ENCODE measurements at regions not wholly inside any gene's neighbourhood (a gene's known extent, or its start where the extent isn't known, plus 50 kb on each side); places are given as distances from the start of the nearest gene placed in this dataset.

DNA sequence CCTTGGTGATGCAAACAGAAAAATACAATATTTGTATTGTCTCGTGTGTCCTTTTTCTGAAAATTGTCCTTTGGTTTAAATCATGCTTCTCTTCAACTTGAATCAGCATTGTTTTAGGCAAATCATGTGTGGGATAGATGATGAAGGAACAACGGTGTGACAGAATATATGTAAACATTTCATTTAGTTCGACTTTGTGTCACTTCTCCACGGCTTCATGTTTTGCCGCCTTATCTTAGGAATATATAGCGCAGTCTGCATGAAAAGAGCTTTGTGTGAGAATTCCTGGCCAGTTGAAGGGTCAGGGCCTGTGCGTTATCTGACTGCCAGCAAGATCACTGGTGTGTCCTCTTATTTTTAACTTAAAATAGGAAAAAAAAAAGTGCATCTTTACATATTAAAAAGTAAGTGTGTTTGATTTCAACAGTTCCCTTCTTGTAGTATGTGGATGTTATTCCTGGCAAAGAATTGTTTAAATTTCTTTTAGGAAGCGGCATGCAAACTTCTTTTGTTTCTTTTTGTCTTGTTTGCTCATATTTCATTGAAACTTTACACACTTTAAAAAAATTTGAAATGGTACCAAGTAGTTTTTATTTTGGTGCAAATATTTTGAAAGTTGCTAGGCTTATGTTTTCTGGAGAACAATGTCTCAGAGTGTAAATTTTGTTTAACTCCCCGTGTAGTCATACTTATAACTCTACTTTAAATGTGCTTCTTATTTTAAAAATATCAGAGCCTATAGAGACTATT is 465.2 kb downstream of the USP25 start:
- H3K4me3 ChIP-seq (replicated peaks in 1 of 2; ENCODE audit: low read depth in 2 of 2, low read length in 2 of 2) = peak overlapping the region; percentile 29 to 36
- TF ChIP-seq, protein P1, sequence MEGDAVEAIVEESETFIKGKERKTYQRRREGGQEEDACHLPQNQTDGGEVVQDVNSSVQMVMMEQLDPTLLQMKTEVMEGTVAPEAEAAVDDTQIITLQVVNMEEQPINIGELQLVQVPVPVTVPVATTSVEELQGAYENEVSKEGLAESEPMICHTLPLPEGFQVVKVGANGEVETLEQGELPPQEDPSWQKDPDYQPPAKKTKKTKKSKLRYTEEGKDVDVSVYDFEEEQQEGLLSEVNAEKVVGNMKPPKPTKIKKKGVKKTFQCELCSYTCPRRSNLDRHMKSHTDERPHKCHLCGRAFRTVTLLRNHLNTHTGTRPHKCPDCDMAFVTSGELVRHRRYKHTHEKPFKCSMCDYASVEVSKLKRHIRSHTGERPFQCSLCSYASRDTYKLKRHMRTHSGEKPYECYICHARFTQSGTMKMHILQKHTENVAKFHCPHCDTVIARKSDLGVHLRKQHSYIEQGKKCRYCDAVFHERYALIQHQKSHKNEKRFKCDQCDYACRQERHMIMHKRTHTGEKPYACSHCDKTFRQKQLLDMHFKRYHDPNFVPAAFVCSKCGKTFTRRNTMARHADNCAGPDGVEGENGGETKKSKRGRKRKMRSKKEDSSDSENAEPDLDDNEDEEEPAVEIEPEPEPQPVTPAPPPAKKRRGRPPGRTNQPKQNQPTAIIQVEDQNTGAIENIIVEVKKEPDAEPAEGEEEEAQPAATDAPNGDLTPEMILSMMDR (IDR thresholded peaks at IDR 0.05; ENCODE audit: low read depth, low read length) = no peak
- peak; percentile 46 to 64 for DNase-seq (ENCODE audit: low read depth in 2 of 2)

DNA sequence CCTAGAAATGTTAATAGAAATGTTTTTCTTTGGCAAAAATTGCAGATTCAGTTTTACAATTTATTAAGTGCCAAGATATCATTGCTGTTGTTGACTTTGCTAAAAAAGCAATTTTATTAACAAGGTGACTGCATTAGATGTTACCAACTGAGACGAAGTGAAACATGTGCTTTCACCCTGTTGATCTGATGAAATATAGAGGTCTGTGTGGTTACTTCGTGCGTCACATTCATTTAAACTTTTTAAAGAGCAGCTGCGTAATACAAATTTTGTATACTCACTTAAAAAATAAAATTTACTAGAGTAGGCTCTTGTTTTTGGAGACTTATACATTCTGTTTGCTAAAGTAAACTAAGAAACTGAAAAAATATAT is 465.7 kb downstream of the USP25 start:
- DNase-seq (ENCODE audit: low read depth in 2 of 2) = peak; percentile 66 to 83
- H3K4me3 ChIP-seq (replicated peaks in 1 of 2; ENCODE audit: low read depth in 2 of 2, low read length in 2 of 2) = peak overlapping the region; percentile 29 to 36
- TF ChIP-seq, protein P1 (IDR thresholded peaks at IDR 0.05; ENCODE audit: low read depth, low read length) = no peak

DNA sequence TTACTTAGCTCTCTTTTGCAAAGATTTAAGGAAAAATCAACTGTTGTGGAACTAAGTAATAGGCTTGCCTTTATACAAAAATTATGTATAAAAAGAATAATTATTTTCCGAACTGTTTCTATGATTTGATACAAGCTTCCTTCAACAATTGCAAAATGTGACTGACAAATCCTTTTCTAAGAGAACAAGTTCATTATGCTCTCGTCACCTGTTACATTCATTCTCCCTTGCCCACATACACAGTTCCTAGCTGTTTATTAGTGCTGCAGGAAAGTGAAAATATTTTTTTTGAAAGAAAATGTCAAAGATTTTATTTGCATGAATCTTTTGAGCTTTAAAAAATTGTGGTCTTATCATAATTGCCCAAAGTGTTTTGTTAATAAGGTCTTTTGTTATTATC is 466.2 kb downstream of the USP25 start:
- peak; percentile 20 to 50 for DNase-seq (ENCODE audit: low read depth in 2 of 2)
- H3K4me3 ChIP-seq (replicated peaks in 1 of 2; ENCODE audit: low read depth in 2 of 2, low read length in 2 of 2) = peak overlapping the region; percentile 6 to 36
- TF ChIP-seq, protein P1 (IDR thresholded peaks at IDR 0.05; ENCODE audit: low read depth, low read length) = no peak

DNA sequence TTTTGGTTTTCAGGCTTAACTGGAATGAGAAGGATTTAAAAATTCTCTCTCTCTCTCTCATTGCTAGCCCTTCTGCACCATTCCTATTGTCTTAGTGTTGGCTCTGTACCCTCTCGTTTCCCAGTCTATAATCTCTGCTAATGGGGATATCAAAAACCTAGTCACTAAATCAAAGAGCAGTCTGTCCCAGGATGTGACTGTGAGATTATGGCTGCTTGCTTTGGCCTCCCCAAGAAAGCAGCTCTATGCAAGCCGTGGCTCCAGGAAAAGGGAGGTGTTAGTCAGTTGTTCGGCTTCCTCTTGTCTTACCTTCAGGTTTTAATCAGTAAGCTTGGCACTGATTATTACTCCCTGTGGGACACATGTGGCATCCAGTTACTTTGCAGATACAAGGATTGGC is 468.8 kb downstream of the USP25 start:
- TF ChIP-seq, protein P1 (IDR thresholded peaks at IDR 0.05; ENCODE audit: low read depth, low read length) = no peak
- DNase-seq (ENCODE audit: low read depth in 2 of 2) = peak in 1 of 2 donors; percentile 26
- H3K4me3 ChIP-seq (replicated peaks in 1 of 2; ENCODE audit: low read depth in 2 of 2, low read length in 2 of 2) = no peak overlapping the region

DNA sequence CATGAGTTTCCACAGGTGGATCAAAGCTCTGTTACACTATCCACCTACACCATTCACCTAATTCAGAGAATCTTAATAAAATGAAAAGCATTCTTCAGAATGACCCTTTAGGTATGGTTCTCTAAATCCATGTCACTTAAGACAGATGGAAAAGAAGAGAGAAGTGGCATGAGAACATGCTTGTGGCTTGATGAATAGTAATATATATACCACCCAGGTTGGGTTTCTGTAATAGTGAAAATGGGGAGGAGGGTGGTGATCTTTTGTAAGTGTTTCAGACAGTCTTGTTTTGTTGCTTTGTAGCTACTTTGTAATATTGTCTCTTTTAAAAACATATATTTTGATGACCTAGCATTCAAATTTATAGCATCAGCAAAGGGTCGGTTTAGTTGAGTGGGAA is 469.8 kb downstream of the USP25 start:
- DNase-seq (ENCODE audit: low read depth in 2 of 2) = no peak
- no peak overlapping the region for H3K4me3 ChIP-seq (replicated peaks in 1 of 2; ENCODE audit: low read depth in 2 of 2, low read length in 2 of 2)
- TF ChIP-seq, protein P1 (IDR thresholded peaks at IDR 0.05; ENCODE audit: low read depth, low read length) = no peak

DNA sequence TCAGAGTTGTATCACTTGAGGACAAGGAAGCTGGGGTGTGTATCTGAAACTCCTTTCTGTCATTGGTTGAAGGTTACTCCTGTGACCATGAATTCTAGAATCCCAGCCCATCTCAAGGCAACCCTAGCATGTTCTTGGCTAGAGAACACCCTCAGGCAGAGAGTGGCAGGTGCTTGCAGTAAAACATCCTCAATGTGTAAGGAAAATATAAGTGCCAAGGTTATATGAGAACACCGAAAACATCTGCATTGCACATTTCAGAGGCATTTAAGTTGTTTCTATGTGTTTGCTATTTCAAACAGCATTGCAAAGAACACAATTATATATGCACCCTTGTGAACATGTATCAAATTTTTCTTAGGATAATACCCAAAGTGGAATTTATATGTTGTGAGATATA is 471.9 kb downstream of the USP25 start:
- no peak overlapping the region for H3K4me3 ChIP-seq (replicated peaks in 1 of 2; ENCODE audit: low read depth in 2 of 2, low read length in 2 of 2)
- TF ChIP-seq, protein P1 (IDR thresholded peaks at IDR 0.05; ENCODE audit: low read depth, low read length) = no peak
- no peak for DNase-seq (ENCODE audit: low read depth in 2 of 2)

DNA sequence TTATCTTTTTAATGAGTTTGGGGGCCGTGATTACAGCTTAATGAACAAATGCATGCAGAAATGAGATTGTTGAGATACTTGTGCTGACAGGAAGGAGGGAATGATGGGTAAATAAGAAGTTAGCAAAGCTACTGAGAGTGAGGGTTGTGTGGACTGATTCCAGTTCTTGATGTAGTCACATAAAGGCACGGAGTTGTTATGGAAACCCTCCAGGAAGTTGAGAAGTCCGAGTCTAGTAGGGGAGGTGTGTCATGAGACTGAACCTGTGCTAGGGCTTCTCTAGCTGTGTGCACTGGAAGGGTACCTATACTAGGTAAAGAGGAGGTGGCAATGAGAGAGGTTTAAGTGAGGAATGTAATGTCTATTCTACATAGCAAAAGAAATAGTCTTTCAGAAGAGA is 475.7 kb downstream of the USP25 start:
- TF ChIP-seq, protein P1 (IDR thresholded peaks at IDR 0.05; ENCODE audit: low read depth, low read length) = no peak
- H3K4me3 ChIP-seq (replicated peaks in 1 of 2; ENCODE audit: low read depth in 2 of 2, low read length in 2 of 2) = no peak overlapping the region
- DNase-seq (ENCODE audit: low read depth in 2 of 2) = peak; percentile 4 to 33
